Activated CD4-positive, alpha-beta T cell treated with anti-CD3 and anti-CD28 coated beads for 48 hours (primary cell): ENCODE measurements at regions not wholly inside any gene's neighbourhood (a gene's known extent, or its start where the extent isn't known, plus 50 kb on each side); places are given as distances from the start of the nearest gene placed in this dataset.

Experiments used
- DNase-seq: peaks from one replicate; pipeline ENCODE4 v3.0.0-alpha.2; 2020

DNA sequence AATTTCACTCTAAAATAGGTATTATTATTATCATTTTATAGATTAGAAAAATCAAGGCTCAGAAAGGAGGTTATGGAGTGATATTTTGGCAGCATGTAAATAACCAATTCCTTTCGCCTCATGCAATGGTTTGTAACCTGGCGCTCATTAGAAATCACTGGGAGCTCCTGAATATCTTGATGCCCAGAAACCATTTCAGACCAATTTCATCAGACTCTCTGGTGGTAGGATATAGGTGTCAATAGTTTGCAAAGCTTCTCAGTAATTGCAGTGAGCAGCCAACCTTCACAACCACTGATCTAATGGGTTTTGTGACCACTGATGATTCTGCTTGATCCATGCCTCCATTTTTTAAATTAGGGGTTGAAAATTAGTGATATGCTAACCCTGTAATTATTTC is 57.8 kb upstream of the ZC3H12C start:
- no peak for DNase-seq

DNA sequence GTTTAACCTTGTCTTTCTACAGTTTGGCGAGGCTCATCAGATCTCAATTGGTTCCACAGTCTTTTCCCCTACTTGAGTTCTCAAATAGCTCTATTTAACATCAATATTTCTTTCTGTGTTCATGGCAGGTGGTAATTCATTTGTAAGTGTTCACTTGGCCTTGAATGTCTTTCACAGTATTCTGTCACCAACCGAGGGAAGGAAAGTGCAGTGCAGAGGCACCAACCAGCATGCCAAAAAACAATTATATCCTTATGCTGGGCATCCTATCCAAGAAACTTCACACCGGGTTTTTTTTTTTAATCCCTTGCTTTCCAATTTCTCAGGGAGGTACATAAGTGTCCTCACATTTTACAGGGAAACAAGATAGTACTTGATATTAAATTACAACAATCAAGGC is 55.0 kb upstream of the ZC3H12C start:
- no peak for DNase-seq
